Coronary artery (tissue), 2 donors: ENCODE measurements at regions not wholly inside any gene's neighbourhood (a gene's known extent, or its start where the extent isn't known, plus 50 kb on each side); places are given as distances from the start of the nearest gene placed in this dataset.

Experiments used
- DNase-seq: peaks from one replicate; pipeline ENCODE4 v3.0.0-alpha.2; 2017; ENCODE audit warnings: low spot score
- H3K27ac ChIP-seq, 2 donors: fragments of 200-600 bp; sonication (generic); one replicate each; pipeline ENCODE4 v1.5.1; 2016 to 2019
- H3K4me3 ChIP-seq: fragments of 200-600 bp; sonication (generic); 2 replicates; pipeline ENCODE4 v1.5.1; 2016; ENCODE audit warnings: mild to moderate bottlenecking, moderate library complexity
- TF ChIP-seq, protein P1 (sequence below): fragments of 200-600 bp; sonication (generic); IDR thresholded peaks from one replicate; pipeline ENCODE4 v1.5.1; 2019; ENCODE audit warnings: antibody characterized with exemption

DNA sequence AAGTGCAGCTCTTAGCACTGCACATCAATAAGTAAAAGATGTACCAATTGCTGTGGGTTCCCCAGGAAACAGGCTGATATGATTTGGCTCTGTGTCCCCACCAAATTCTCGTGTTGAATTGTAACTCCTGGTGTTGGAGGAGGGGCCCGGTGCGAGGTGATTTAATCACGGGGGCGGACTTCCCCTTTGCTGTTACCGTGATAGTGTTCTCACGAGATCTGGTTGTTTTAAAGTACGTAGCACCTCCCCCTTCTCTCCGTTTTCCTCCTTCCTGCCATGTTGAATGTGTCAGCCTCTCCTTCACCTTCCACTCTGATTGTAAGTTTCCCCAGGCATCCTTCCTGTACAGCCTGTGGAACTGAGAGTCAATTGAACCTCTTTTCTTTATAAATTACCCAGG lies 93.2 kb upstream of the ACTBL2 start:
- no peak for DNase-seq
- H3K4me3 ChIP-seq: no peak overlapping the region
- TF ChIP-seq, protein P1, sequence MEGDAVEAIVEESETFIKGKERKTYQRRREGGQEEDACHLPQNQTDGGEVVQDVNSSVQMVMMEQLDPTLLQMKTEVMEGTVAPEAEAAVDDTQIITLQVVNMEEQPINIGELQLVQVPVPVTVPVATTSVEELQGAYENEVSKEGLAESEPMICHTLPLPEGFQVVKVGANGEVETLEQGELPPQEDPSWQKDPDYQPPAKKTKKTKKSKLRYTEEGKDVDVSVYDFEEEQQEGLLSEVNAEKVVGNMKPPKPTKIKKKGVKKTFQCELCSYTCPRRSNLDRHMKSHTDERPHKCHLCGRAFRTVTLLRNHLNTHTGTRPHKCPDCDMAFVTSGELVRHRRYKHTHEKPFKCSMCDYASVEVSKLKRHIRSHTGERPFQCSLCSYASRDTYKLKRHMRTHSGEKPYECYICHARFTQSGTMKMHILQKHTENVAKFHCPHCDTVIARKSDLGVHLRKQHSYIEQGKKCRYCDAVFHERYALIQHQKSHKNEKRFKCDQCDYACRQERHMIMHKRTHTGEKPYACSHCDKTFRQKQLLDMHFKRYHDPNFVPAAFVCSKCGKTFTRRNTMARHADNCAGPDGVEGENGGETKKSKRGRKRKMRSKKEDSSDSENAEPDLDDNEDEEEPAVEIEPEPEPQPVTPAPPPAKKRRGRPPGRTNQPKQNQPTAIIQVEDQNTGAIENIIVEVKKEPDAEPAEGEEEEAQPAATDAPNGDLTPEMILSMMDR: no peak
- H3K27ac ChIP-seq: no peak overlapping the region

DNA sequence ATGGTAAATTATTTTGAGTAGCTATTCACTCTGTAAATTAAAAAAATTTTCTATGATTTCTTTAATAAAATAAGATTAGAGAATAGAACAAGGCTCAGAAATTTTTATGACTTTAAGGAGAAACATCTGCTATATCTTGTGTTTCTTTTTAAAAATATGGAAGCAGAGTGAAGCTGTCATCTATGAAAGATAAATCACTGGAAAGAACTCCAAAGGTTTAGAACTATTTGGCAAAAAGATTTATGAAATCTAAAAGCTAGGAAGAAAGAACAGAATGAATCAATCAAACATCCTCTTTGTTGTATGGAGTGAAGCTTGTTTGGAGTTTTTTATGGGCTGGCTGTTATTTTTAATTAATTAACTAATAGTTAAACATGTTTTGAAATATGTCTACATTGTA lies 89.8 kb upstream of the ACTBL2 start:
- H3K27ac ChIP-seq: no peak overlapping the region
- no peak for DNase-seq
- no peak overlapping the region for H3K4me3 ChIP-seq
- TF ChIP-seq, protein P1: no peak

DNA sequence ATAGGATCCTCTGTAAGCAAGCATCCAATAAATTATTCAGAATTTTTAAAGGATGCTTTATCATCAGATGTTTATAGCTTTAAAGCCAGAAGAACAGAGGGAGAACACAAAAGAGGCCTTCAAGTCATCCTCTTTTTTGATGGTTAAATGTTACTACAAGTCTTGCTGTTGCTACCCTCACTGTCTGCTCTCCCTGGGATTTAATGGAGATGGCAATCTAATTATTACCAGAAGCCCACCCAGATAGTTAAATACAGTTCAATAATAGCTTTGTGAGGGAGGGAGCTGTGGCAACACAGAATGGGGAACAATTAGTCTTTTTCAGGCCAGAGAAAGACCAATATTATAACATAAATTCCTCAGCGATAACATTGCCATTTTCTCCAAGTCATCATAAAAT lies 87.0 kb upstream of the ACTBL2 start:
- TF ChIP-seq, protein P1: no peak
- H3K4me3 ChIP-seq: no peak overlapping the region
- no peak for DNase-seq
- H3K27ac ChIP-seq: no peak overlapping the region

DNA sequence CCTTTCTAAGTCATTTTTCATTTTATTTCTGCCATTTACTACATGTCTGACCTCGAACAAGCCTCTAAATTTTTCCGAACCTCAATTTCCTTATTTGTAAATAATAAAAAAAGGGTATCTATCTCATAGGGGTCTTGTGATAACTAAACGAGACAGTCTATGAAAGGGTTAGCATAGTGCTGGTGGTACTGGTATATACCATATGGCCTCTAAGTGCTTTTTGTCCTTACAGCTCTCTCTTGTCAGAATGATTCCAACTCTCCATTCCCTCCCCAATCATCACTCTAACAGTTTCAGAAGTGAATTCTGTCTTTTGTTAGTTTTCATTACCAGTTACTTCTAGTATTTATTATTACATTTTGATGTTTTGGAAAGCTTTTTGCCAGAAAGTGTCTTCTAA lies 85.5 kb upstream of the ACTBL2 start:
- no peak overlapping the region for H3K27ac ChIP-seq
- TF ChIP-seq, protein P1: no peak
- H3K4me3 ChIP-seq: no peak overlapping the region
- no peak for DNase-seq

DNA sequence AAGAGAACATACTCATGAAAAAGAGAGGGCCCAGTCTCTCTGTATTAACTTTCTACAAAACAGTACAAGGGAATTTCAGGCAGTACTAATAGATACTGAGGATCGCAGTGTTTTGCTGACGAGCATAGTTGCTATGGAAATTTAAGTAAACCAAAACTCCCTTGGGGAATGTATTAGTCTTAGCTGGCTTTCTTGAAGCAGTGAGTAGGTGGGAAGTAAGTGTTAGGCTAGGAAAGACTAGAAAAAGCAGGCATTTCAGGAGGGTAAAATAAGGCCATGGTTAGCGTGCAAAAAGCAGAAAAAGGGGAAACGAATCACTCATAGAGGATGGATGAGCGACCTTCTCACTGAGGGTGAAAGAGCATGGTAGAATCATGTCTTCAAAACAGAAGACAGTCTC lies 84.3 kb upstream of the ACTBL2 start:
- DNase-seq: no peak
- Histone ChIP-seq H3K4me3 (no peak overlapping the region), H3K27ac (no peak overlapping the region)

DNA sequence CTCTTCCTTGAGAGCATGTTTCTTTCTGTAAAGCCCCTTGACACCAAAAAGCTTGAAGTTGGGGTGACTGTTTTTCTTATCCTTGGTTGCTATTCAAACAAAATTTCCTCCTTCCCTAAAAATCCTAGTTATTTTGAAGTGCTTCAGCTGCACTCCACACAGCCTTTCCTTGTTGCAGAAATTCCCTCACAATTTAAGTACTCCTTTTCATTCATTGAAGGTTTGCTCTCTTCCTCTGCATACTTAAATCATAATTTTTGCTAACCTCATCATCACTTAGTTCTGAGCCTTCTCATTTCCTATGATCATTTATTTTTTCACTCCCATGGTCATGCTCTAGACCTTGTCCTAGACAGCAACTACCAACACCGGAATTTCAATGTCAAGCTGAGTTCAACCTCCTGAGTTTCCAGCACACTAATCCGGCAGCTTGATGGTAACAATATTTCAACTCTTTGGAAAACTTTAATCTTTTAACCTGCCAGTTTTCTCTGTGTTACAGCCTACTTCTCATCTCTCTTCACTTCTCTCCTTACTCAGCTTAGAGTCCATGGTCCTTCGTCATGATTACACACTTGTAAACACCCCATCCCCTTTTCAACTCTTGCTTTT lies 78.7 kb upstream of the ACTBL2 start:
- TF ChIP-seq, protein P1: no peak
- H3K27ac ChIP-seq: no peak overlapping the region
- DNase-seq: no peak
- no peak overlapping the region for H3K4me3 ChIP-seq

More for the DNA sequence above, 84.3 kb upstream of the ACTBL2 start:
- TF ChIP-seq, protein P1: no peak

DNA sequence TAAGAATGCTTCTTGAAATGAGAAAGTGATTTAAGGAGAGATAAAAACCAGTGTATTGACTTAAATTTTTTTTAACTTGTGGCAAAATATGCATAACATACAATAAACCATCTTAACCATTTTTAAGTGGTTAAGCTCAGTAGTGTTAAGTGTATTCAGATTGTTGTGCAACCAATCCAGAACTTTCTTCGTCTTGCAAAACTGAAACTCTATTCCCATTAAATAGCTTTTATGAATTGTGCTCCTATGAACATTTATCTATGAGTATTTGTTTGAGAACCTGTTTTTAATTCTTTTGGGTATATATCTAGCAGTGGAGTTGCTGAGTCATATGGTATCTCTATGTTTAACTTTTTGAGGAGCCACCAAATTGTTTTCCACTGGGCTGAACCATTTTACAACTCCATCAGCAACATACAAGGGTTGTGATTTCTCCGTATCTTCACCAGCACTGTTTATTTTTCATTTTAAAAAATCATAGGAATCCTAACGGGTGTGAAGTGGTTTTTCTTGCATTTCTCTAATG lies 76.6 kb upstream of the ACTBL2 start:
- DNase-seq: no peak
- TF ChIP-seq, protein P1: no peak
- Histone ChIP-seq H3K27ac (no peak overlapping the region), H3K4me3 (no peak overlapping the region)
